K562 (cell line): ENCODE measurements at regions not wholly inside any gene's neighbourhood (a gene's known extent, or its start where the extent isn't known, plus 50 kb on each side); places are given as distances from the start of the nearest gene placed in this dataset.

Source experiments
- ATAC-seq: fragments of 200-7000 bp; cut with Tn5 transposase; 3 replicates; pipeline ENCODE4 v1.9.1; 2020; ENCODE audit warnings: moderate library complexity
- BruUV-seq: library from RNA; stranded (reverse); fragments of 400-500 nt; replicated peaks from 2 replicates; lab custom pipeline; 2021; lab: Mats Ljungman, UMichigan
- CTCF ChIA-PET: fragments of 300-600 bp; formaldehyde crosslinking; extraction: SDS; loops from one replicate; lab custom pipeline; 2021; ENCODE audit warnings: low intra/inter-chr PET ratio; lab: Yijun Ruan, JAX
- POLR2A ChIA-PET: fragments of 300-600, 350-650 bp; sonication (Branson Sonifier 250); formaldehyde crosslinking; extraction: SDS; loops from one replicate; lab custom pipeline; 2021; ENCODE audit warnings: antibody characterized with exemption, inconsistent platforms; lab: Yijun Ruan, JAX
- DNase-seq, 4 experiments: peaks; one replicate each; pipeline versions ENCODE4 v3.0.0 to v3.0.0-alpha.2; 2011 to 2018; ENCODE audit warnings: low spot score in 3 of 4, mixed read lengths in 3 of 4; ENCODE audit errors: extremely low read depth in 1 of 4
- FAIRE-seq: peaks from 2 replicates; lab custom pipeline; 2011; peaks lifted over from hg19 to GRCh38; lab: Jason Lieb, UNC
- H2AFZ ChIP-seq: 2 replicates; pipeline ENCODE4 v1.6.0; 2011; ENCODE audit warnings: low read depth, low read length, control low read depth, inconsistent platforms
- H3K27ac ChIP-seq: fragments of 200-600 bp; 3 replicates; pipeline ENCODE4 v1.8.0; 2011; ENCODE audit warnings: low read depth, mild to moderate bottlenecking, control low read depth, inconsistent platforms, low read length, moderate library complexity, mixed read lengths; ENCODE audit errors: extremely low read depth
- H3K27me3 ChIP-seq, 2 experiments: fragments of 300-600 bp in 1 of 2; 2 replicates in 1 of 2; 3 replicates in 1 of 2; pipeline versions ENCODE4 v1.6.0 to v1.8.0; 2011; ENCODE audit warnings: inconsistent platforms in 2 of 2, low read length in 2 of 2, mild to moderate bottlenecking in 1 of 2, mixed read lengths in 1 of 2, moderate library complexity in 1 of 2; ENCODE audit not compliant: control insufficient read depth in 2 of 2, insufficient read depth in 2 of 2
- H3K36me3 ChIP-seq: fragments of 300-600 bp; 3 replicates; pipeline ENCODE4 v1.8.0; 2011; ENCODE audit warnings: mild to moderate bottlenecking, low read length, inconsistent platforms; ENCODE audit not compliant: control insufficient read depth, insufficient read depth
- H3K4me1 ChIP-seq, 2 experiments: fragments of 200-600 bp in 1 of 2; replicated peaks in 1 of 2; 2 replicates in 1 of 2; 3 replicates in 1 of 2; pipeline versions ENCODE4 v1.5.1 to v1.8.0; 2011; ENCODE audit warnings: inconsistent platforms in 2 of 2, low read length in 2 of 2, mild to moderate bottlenecking in 1 of 2, mixed read lengths in 1 of 2, moderate library complexity in 1 of 2; ENCODE audit not compliant: control insufficient read depth in 2 of 2, insufficient read depth in 2 of 2
- H3K4me2 ChIP-seq: 2 replicates; pipeline ENCODE4 v1.6.1; 2011; ENCODE audit warnings: low read length, control low read depth, inconsistent platforms, mixed read lengths; ENCODE audit not compliant: insufficient read depth
- H3K4me3 ChIP-seq: fragments of 200-600 bp; sonication (generic), shearing (Covaris generic); 2 replicates; pipeline ENCODE4 v1.5.1; 2016; ENCODE audit warnings: control low read depth, inconsistent platforms
- H3K79me2 ChIP-seq: fragments of 200-600 bp; 3 replicates; pipeline ENCODE4 v1.8.0; 2011; ENCODE audit warnings: low read length, inconsistent platforms; ENCODE audit not compliant: control insufficient read depth, insufficient read depth
- H3K9ac ChIP-seq, 2 experiments: 2 replicates each; pipeline versions ENCODE4 v1.6.0 to v1.6.1; 2011; ENCODE audit warnings: low read depth in 2 of 2, low read length in 2 of 2, control low read depth in 1 of 2, inconsistent platforms in 1 of 2, mild to moderate bottlenecking in 1 of 2, mixed read lengths in 1 of 2; ENCODE audit not compliant: insufficient read depth in 1 of 2
- H3K9me1 ChIP-seq: one replicate; pipeline ENCODE4 v1.6.0; 2011; ENCODE audit warnings: inconsistent platforms, mild to moderate bottlenecking, low read length, moderate library complexity; ENCODE audit not compliant: control insufficient read depth, insufficient read depth
- H3K9me3 ChIP-seq: replicated peaks from 2 replicates; pipeline ENCODE4 v1.5.1; 2011; ENCODE audit warnings: low read depth, low read length, inconsistent platforms; ENCODE audit not compliant: control insufficient read depth, insufficient read depth
- H4K20me1 ChIP-seq: replicated peaks from 2 replicates; pipeline ENCODE4 v1.6.1; 2011; ENCODE audit warnings: low read length, inconsistent platforms, mixed read lengths; ENCODE audit not compliant: control insufficient read depth, insufficient read depth
- FUS ChIP-seq: fragments of 200-400 bp; formaldehyde crosslinking; optimal IDR thresholded peaks from 2 replicates; pipeline ENCODE3; 2017; ENCODE audit warnings: low read depth, low read length
- GTF2E2 ChIP-seq: fragments of 200-800 bp; sonication (Bioruptor generic); IDR thresholded peaks from 2 replicates; pipeline ENCODE4 v1.6.1; 2016; ENCODE audit warnings: missing genetic modification characterization, missing compliant biosample characterization
- GTF2F1 ChIP-seq: IDR thresholded peaks from 2 replicates; pipeline ENCODE4 v1.6.1; 2011; ENCODE audit warnings: low read depth, low read length, improper control_type of control experiment
- HDAC8 ChIP-seq: fragments of 450-650 bp; IDR thresholded peaks from 2 replicates; pipeline ENCODE4 v1.6.1; 2016; ENCODE audit warnings: mild to moderate bottlenecking, missing genetic modification characterization, moderate library complexity, missing compliant biosample characterization
- HINFP ChIP-seq: fragments of 450-650 bp; conservative IDR thresholded peaks from 2 replicates; pipeline ENCODE4 v1.6.1; 2016; ENCODE audit warnings: missing genetic modification characterization, low read depth, mild to moderate bottlenecking, control low read depth, missing compliant biosample characterization
- MIER1 ChIP-seq: fragments of 450-650 bp; IDR thresholded peaks from 2 replicates; pipeline ENCODE4 v1.6.1; 2016; ENCODE audit warnings: antibody characterized with exemption, mild to moderate bottlenecking, low read depth
- NFATC3 ChIP-seq: fragments of 450-650 bp; IDR thresholded peaks from 2 replicates; pipeline ENCODE4 v1.6.1; 2017; ENCODE audit warnings: mild to moderate bottlenecking
- PRMT5 ChIP-seq: sonication (generic); formaldehyde crosslinking; IDR thresholded peaks from 2 replicates; pipeline ENCODE4 v1.5.0; 2020; ENCODE audit warnings: missing genetic modification reagents
- RCOR1 ChIP-seq, 2 experiments: IDR thresholded peaks; 2 replicates each; pipeline ENCODE4 v1.6.1; 2012; ENCODE audit warnings: low read depth in 2 of 2, low read length in 2 of 2, borderline replicate concordance in 1 of 2, improper control_type of control experiment in 1 of 2
- SP1 ChIP-seq: sonication (generic); formaldehyde crosslinking; IDR thresholded peaks from 2 replicates; pipeline ENCODE4 v1.8.1; 2022; ENCODE audit warnings: mild to moderate bottlenecking, missing genetic modification reagents
- SREBF1 ChIP-seq: fragments of 150-350 bp; IDR thresholded peaks from 2 replicates; pipeline ENCODE4 v1.6.1; 2014; ENCODE audit warnings: antibody characterized with exemption, low read depth, low read length, borderline replicate concordance
- TBL1XR1 ChIP-seq, 2 experiments: IDR thresholded peaks; 2 replicates each; pipeline ENCODE4 v1.6.1; 2012; ENCODE audit warnings: improper control_type of control experiment in 2 of 2, low read length in 2 of 2, mild to moderate bottlenecking in 1 of 2
- ZNF398 ChIP-seq: fragments of 250-450 bp; sonication (Bioruptor Pico); IDR thresholded peaks from 2 replicates; pipeline ENCODE4 v1.8.0; 2021; ENCODE audit warnings: moderate library complexity, mild to moderate bottlenecking, inconsistent platforms
- ZNF644 ChIP-seq: fragments of 200-800 bp; sonication (Bioruptor generic); IDR thresholded peaks from 2 replicates; pipeline ENCODE4 v1.6.1; 2016; ENCODE audit warnings: low read depth, missing genetic modification characterization, missing compliant biosample characterization
- WGBS: fragments of 100-300 bp; shearing (Covaris generic); methylation state at CpG from one replicate; pipeline ENCODE4 v1.1.6; 2016; ENCODE audit warnings: low coverage, mixed read lengths; ENCODE audit not compliant: insufficient coverage; ENCODE audit errors: missing lambda C conversion rate; 5-methylcytosine and 5-hydroxymethylcytosine counted together
- in situ Hi-C: fragments of 300-500 bp; cut with MboI; formaldehyde crosslinking; loops from 4 replicates; pipeline ENCODE4 v1.15.0; 2018; ENCODE audit warnings: inconsistent platforms, mixed read lengths
- intact Hi-C: fragments of 100-400 bp; cut with micrococcal nuclease; formaldehyde crosslinking; loops from 2 replicates; pipeline ENCODE4 v1.14.2; 2022

GRCh38 chr9:108382310-108382709, 473.5 kb downstream of the ACTL7B start:
- no peak overlapping the region for H3K4me2 ChIP-seq
- no peaks in the 10 kb centered on the region for H4K20me1 ChIP-seq
- no peaks in the 10 kb centered on the region for H3K79me2 ChIP-seq
- H3K27me3 ChIP-seq = no peaks in the 10 kb centered on the region
- no TSS peak for BruUV-seq
- WGBS = 1% methylated on average over 6 of the region's 6 CpGs
- no peaks in the 10 kb centered on the region for H3K9me1 ChIP-seq
- no peak overlapping the region for H3K27ac ChIP-seq
- H3K9ac ChIP-seq = no peak overlapping the region
- ChIA-PET POLR2A (no interaction called here), CTCF (no interaction called here)
- intact Hi-C loops (no loop called here), in situ Hi-C loops (no loop called here)
- no peaks in the 10 kb centered on the region for H3K4me1 ChIP-seq
- no peak for ATAC-seq
- H3K9me3 ChIP-seq = no peaks in the 10 kb centered on the region
- no peak overlapping the region for H2AFZ ChIP-seq
- H3K4me3 ChIP-seq = no peak overlapping the region
- no peak for DNase-seq
- TF ChIP-seq SP1 (CRISPR knock-in tag) (no peak), ZNF644 (tag) (no peak), ZNF398 (CRISPR knock-in tag) (no peak), SREBF1 (no peak), HINFP (tag) (no peak), FUS (no peak), GTF2F1 (no peak), PRMT5 (no peak), HDAC8 (tag) (no peak), GTF2E2 (no peak), NFATC3 (no peak), RCOR1 (IDR thresholded peaks at IDR 0.05; ENCODE audit: borderline replicate concordance in 1 of 2, low read depth in 2 of 2, low read length in 2 of 2) (no peak), MIER1 (no peak), TBL1XR1 (IDR thresholded peaks at IDR 0.05; ENCODE audit: low read length in 2 of 2) (no peak)
- H3K36me3 ChIP-seq = no peaks in the 10 kb centered on the region
- no peak for FAIRE-seq
